ENCODE measurements at regions not wholly inside any gene's neighbourhood (a gene's known extent, or its start where the extent isn't known, plus 50 kb on each side); places are given as distances from the start of the nearest gene placed in this dataset.
"Not testable (repeated sequence)": the region's sequence is repeated elsewhere in the genome, so short reads cannot be mapped to it uniquely, and the experiment has no call there.

- DNase-seq = no peak
Measured at GRCh38 chr18:41690332-41691127, 264.5 kb upstream of the PIK3C3 start.

DNA sequence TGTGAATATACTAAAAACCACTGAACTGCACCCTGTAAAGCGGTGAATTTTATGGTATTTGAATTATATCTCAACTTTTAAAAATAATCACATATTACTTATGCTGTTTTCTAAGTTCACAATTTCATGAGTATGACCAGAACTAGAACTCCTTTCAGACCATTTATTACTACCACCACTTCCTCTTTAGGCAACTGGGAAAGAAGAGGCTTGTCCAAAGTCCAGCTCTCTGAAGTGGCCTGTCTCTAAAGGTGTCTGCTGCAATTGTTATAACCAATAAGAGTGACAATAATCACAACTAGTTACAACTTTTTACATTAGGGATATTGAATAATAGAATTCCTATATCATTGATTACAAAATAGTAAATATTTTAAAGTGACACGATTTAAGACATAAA lies 267.9 kb upstream of the PIK3C3 start:
- no peak for DNase-seq

GRCh38 chr18:41681138-41681880 lies 273.7 kb upstream of the PIK3C3 start:
- DNase-seq = no peak

- no peak for DNase-seq
Measured at GRCh38 chr18:41674506-41674905, 280.5 kb upstream of the PIK3C3 start.

DNA sequence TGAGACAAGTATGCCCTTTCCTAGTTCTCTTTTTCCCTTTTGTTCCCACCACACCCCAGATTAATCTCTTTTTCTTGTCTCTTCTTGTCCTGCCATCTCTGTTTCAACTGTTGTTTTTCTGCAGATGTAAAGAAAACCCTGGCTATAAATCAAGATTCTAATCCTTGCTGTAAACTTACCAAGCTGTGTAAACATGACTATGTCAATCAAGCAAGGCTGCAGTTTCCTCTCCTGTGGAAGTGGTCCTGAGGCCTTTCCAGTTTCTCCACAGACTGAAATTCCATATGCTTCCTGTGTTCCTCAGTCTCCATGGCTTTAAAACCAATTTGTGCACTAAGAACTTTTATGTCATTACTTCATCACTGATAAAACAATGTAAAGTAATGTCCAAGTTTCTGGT lies 288.8 kb upstream of the PIK3C3 start:
- DNase-seq = no peak

DNA sequence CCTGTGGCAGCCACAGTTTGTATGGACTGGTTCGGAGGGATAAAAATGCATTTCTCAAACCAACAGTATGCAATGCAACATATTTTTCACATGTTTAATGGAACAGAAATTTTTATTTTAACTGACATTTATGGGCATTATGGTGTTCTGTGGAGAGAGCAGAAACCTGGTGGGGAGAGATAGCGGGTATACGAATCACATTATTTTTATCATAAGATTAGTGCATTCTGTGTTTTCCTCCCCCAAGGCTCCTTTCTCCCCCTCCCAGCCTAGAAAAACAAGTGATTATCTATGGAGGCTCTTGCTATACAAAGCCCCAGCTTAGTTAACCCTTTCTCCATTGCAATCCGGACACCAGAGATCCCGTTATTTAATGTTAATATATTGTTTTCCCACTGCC lies 289.8 kb upstream of the PIK3C3 start:
- DNase-seq = no peak

GRCh38 chr18:41660654-41661053 lies 294.4 kb upstream of the PIK3C3 start:
- DNase-seq = no peak

DNA sequence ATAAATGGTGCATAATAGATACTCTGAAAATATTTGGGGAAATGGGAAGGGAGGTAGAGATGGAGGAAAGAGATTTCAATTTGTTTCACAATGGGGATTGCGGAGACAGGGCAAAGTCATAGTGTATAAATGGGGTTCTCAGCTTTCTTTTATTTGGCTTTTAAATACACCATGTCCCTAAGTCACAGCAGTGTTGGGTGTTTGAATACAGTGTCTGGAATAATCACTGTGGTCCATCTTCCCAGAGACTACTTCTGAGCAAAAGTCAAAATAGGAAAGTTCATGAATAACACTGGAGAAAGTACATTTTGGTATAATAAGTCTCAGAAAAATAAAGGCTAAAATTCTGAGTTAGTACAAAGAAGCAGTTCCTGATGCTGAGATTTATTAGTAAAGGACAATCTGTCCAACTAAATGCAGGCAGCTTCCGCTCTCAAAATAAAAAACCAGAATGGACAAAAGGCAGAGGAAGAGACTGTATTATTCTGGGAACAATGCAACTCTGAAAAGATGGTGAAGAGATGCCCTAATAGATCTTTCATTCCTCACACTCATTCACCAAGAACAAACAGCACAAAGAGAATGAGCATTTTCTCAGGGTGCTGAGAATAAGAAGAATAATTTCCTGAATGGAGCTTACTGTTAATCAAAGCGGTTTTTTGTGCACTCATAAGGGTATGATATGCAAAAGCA lies 295.4 kb upstream of the PIK3C3 start:
- DNase-seq = no peak

DNA sequence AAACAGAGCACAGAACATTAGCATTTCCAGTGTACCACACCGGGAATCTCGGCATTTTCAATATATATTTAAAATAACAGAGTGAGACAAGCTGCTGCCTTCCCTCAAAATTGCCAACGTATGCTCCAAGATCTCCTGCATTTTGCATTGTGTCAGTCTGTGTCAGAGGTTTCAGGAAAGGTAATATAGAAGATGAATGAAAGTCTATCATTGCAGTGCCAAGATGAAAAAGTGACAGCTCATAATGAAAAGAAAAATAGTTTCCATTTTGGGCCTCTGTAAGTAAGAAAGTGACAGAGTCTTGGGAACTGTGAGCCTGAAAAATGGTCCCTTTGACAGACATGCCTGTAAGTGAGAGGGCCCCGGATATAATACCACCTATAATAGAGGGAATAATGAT lies 297.8 kb upstream of the PIK3C3 start:
- no peak for DNase-seq

- DNase-seq = no peak
Measured at GRCh38 chr18:41655074-41655473, 300.0 kb upstream of the PIK3C3 start.

- DNase-seq = no peak
Measured at GRCh38 chr18:41647914-41648313, 307.1 kb upstream of the PIK3C3 start.

GRCh38 chr18:41646915-41647620 lies 308.0 kb upstream of the PIK3C3 start:
- no peak for DNase-seq

DNA sequence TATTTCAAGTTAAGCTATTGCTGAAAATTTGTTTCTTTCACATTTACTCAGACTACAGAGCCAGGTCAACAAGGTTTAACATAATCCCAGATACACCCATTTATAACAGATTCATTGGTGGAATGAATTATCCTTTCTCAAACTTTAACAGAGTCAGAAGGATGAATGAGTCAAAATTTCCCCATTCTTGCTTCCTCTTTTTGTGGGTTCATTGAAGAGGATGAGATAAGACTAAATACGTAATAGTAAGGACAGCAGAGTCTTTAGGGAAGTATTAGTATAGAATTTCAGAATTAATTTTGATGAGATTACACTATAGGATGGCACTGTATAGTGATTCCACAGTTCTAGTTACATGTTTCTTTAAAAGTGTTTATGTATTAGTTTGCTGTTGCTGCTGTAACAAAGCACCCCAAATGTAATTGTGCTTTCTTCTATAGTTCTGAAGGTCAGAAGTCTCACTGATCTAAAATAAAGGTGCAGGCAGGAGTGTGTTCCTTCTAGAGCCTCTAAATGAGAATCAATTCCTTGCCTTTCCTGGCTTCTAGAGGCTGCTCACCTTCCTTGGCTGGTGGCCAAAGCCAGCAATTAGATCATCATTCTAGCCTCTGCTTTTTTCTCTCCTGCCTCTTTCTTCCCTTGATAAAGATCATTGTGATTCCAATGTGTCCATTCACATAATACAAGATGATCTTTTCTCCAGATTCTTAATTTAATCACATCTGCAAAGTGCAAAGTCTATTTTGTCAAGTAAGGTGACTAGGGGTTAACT lies 309.3 kb upstream of the PIK3C3 start:
- no peak for DNase-seq

- no peak for DNase-seq
Measured at GRCh38 chr18:41644466-41644865, 310.6 kb upstream of the PIK3C3 start.

DNA sequence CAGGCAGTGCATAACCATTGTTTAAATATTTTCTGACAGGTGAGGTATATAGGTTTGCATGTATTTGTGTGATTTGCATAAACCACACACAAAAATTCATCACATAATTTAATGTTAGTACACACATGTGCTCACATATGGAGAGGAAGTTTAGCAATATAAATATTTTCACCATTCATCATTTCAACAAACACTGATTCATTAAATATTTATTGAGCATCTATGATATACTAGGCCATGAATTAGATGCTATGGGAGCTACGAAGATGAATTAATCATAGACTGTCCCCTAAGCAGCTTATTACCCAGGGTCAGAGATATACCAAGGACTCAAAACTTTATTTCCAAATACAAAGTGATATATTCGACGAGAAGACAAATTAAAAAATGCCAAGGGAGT lies 311.6 kb upstream of the PIK3C3 start:
- no peak for DNase-seq

DNA sequence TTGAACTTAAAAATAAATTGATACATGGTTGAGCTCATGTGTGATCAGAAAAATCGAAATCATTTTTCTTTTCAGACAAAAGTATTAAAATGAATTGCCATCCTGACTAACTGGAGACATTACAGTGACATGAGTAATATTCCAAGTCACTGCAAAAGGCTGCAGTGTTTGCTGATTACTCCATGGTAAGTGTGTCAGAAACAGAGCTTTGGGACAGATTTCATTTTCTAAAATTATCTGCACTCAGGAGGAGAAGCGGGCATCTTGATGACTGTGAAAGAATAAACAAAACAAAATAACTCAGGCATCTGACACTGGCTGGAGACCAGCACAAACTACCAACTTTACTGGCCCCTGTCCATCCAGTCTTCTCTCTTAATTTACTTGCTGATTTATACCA lies 312.3 kb upstream of the PIK3C3 start:
- DNase-seq = no peak

DNA sequence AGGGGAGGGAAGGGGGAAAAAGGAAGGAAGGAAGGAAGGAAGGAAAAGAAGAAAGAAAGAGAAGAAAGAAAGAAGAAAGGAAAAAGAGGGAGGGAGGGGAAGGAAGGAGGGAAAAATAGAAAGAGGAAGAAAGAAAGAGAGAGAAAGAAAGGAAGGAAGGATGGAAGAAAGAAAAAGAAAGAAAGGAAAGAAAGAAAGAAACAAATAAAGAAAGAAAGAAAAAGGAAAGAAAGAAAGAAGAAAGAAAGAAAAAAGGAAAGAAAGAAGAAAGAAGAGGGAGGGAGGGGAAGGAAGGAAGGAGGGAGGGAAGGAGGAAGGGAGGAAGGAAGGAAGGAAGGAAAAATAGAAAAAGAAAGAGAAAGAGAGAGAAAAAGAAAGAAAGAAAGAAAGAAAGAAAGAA lies 315.8 kb upstream of the PIK3C3 start:
- no peak for DNase-seq

DNA sequence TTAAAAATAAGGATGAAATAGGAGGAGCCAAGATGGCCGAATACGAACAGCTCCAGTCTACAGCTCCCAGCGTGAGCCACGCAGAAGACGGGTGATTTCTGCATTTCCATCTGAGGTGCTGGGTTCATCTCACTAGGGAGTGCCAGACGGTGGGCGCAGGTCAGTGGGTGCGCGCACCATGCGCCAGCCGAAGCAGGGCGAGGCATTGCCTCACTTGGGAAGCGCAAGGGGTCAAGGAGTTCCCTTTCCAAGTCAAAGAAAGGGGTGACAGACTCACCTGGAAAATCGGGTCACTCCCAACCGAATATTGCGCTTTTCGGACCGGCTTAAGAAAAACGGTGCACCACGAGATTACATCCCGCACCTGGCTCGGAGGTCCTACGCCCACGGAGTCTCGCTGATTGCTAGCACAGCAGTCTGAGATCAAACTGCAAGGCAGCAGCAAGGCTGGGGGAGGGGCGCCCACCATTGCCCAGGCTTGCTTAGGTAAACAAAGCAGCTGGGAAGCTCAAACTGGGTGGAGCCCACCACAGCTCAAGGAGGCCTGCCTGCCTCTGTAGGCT lies 323.2 kb upstream of the PIK3C3 start:
- DNase-seq = not testable (repeated sequence)

DNA sequence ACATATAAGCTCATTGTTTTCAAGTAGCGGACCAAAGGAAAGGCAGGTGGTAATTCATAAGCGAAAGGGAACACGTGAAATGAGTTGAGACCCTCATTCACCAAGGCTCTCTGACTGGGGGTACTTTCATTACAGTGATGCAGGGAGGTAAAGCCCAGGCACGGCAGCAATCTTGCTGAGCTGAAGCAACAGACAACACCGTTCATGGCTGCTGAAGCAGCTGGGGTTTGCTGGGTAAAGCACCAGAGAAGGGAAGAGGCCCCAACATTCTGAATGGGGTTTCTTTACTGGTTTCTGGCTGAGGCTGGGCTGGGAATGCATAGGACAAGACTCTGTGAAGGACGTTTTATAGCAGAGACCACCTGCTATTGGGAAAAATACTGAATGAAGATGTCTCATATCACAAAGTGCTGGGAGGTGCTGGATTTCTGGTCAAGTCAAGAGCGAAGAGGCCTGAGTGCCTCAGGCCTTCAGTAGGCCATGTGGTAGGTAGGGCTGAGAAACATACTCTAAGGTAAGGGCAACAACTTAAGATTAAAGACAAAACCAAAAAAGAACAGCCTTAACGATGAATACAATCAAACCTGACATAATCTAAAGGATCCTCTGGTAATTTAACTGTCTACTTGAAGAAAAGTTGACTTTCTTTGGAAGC lies 324.7 kb upstream of the PIK3C3 start:
- no peak for DNase-seq

DNA sequence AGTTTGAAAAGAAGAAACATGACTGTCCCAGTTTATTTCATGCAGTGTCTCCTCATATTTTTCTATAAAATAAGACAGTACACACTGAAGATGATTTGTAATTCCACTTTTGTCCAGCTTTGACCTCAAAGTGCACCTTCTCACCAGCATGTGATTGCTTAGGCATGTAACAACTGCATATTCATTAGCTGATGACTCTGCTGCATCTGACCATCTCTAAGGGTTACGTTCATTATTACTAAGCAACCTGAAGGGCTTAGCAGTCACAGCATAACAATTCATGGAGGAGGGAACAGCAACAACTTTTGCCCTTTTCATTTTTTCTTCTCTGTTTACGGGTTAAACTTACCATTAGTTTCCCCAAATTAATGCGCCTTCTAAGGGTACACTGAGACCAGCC lies 330.6 kb upstream of the PIK3C3 start:
- no peak for DNase-seq

DNA sequence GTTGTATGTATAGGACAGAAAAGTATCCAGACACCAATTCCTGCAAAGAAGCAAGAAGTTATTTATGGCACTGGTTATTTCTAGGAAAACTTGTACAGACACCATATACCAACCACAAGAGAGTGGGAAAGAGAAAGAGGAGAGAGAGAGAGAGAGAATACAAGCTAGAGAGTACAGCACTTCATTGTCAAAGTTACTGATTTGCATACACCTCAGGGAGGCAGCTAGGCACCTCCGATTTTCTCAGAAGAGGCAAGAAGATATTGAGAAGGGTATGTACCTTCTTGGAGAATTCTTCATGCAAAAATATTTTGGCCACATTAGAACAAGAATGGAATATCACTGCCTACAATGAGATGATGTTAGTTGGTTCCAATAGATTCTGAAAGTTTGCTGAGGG lies 333.9 kb upstream of the PIK3C3 start:
- DNase-seq = no peak

DNA sequence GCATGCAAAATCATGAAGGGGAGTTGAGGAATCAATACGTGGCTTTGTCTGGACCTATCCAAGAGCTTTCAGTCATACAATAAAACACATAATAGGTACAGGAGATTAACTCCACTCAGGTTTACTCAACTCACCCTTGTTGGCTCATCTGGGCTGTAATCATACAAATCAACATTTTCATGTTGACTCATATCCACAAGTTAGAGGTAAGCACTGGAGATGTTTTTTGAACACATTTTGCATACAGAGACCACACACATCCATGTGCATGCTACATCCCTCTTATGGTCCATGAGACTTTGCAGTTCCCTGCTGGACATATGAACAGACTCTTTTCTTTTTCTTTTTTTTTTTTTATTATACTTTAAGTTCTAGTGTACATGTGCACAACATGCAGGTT lies 336.9 kb upstream of the PIK3C3 start:
- no peak for DNase-seq

Measured in activated CD4-positive, alpha-beta T cell treated with anti-CD3 and anti-CD28 coated beads, Interleukin-2, amount 50 U/mL, for 48 hours (primary cell).